Dermis blood vessel endothelial cell (primary cell): ENCODE measurements at regions not wholly inside any gene's neighbourhood (a gene's known extent, or its start where the extent isn't known, plus 50 kb on each side); places are given as distances from the start of the nearest gene placed in this dataset.

ENCODE experiments used
- DNase-seq: peaks from one replicate; pipeline ENCODE4 v3.0.0; 2010

GRCh38 chr12:39044754-39045153 lies 139.4 kb upstream of the CPNE8 start:
- DNase-seq = no peak

GRCh38 chr12:39043424-39043822 lies 138.0 kb upstream of the CPNE8 start:
- no peak for DNase-seq

DNA sequence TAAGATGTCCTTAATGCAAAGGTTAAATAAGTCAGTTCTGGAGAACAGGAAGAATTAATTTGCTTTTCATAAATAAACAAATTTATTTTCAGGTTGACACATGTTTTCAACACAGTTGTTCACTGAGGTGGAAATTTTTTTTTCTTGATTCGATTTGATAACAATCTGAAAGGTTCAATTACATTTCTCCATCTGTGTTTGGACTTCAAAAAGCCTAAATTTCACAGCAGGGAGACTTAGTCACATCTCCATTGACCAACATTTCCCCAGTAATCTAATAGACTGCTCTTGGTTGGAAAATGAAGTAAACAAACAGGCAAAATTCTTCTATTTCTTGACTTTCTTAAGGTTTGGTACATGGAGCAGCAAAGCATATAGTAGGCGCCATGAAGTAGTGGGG lies 134.9 kb upstream of the CPNE8 start:
- DNase-seq = no peak

GRCh38 chr12:39037115-39037514 lies 131.7 kb upstream of the CPNE8 start:
- no peak for DNase-seq

- no peak for DNase-seq
Measured at GRCh38 chr12:39036105-39036504, 130.7 kb upstream of the CPNE8 start.

GRCh38 chr12:39033782-39034181 lies 128.4 kb upstream of the CPNE8 start:
- DNase-seq = no peak

GRCh38 chr12:39032448-39032847 lies 127.1 kb upstream of the CPNE8 start:
- DNase-seq = no peak

GRCh38 chr12:39032034-39032433 lies 126.6 kb upstream of the CPNE8 start:
- no peak for DNase-seq

DNA sequence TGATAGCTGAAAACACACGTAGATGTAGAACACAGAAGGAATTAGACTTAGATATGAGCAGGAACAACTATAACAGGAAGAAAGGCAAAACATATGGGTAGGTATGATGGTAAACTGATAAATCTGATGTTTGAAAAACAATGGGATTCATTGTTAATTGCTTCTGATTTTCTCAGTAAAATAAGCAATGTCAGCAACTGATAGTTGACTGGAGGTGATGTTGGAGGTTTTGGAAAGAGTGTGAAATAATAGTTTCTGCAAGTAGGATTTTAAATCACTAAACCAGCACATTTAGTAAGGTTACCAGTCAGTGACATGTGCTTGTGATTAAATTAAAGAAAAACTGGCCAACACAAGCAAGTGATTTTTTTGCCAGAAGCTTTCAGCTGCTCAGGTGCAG lies 123.0 kb upstream of the CPNE8 start:
- DNase-seq = no peak

GRCh38 chr12:39012870-39013269 lies 107.5 kb upstream of the CPNE8 start:
- DNase-seq = no peak

- DNase-seq = no peak
Measured at GRCh38 chr12:39011166-39011565, 105.8 kb upstream of the CPNE8 start.

GRCh38 chr12:39010406-39010805 lies 105.0 kb upstream of the CPNE8 start:
- DNase-seq = no peak

DNA sequence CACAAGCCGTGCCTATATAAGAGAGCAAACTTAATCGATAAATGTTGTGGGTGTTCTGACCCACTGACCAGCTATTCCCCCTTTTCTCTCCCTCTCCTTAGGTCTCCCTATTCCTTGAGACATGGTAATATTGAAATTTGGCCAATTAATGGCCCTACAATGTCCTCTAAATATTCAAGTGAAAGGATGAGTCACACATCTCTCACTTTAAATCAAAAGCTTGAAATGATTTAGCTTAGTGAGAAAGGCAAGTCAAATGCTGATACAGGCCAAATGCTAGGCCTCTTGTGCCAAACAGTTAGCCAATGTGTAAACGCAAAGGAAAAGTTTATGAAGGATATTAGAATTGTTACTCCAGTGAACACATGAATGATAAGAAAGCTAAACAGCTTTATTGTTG lies 102.2 kb upstream of the CPNE8 start:
- no peak for DNase-seq

- no peak for DNase-seq
Measured at GRCh38 chr12:39006286-39006685, 100.9 kb upstream of the CPNE8 start.

- no peak for DNase-seq
Measured at GRCh38 chr12:39005671-39006070, 100.3 kb upstream of the CPNE8 start.

GRCh38 chr12:39003541-39004155 lies 98.3 kb upstream of the CPNE8 start:
- no peak for DNase-seq

DNA sequence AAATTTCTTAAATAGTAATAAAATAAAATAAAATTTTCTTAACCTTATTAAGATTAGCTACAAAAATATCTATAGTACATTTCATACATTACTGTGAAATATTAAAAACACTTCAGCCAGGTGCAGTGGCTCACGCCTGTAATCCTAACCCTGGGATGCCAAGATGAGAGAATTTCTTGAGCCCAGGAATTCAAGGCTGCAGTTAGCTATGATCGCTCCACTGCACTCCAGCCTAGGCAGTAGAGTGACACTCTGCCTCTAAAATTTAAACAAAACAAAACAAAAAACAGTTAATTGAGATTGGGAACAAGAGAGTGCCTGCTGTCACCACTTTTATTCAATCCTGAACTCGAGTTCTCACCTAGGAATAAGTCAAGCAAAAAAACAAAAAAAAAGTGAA lies 95.0 kb upstream of the CPNE8 start:
- DNase-seq = no peak

DNA sequence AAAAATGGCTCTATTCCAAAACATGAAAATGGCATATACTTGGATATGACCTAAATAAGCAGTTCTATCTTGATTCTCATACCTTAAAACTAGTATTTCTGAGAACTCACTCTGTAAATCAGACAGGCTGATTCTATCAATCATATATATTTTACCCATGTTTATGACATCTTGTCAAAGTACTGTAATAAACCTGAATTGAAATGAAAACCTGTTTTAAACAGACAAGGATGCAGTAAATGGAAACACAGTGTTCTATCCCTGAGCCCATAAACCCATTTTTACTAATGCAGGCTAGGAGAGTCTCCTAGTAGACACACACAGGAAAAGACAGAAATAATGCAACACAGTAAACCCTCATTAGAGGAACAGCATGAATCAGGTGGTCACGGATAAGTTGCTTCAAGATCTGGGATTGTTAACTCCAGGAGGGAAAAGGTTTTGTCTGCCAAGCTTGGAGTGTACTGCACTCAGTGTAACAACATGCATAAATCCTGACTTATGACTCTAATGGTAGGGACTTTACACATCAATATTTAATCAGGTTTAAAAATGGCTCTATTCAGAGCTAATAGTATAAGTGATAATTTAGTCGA lies 93.6 kb upstream of the CPNE8 start:
- no peak for DNase-seq

DNA sequence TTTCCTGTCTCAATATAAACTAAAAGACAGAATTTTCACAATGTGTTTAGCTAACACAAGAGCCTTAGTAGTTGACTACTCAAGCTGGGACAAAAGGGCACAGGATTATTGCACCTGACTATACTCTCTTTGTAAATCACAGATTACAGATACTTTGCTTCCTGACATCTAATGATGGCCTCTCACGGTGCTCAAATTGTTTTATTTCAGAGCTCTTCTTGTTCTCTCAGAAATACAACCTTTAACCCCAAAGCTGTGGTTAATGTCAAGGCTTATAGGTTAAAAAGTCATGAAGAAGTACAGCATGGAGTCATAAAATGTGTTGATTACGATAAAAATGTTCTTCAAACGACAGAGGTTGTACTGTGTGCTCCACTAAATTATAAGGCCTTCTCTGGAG lies 89.9 kb upstream of the CPNE8 start:
- no peak for DNase-seq

DNA sequence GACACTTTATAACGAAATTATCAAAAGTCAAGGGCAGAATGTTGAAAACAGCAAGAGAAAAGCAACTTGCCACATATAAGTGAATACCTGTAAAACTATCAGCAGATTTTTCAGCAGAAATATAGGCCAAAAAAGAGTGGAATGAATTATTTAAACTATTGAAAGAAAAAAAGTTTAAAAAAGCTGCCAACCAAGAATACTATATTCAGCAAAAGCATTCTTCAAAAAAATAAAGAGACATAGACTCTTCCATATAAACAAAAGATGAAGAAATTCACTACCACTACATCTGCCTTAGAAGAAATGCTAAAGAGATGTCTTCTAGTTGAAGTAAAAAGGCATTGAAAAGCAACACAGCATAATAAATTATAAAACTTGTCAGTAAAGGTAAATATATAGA lies 80.6 kb upstream of the CPNE8 start:
- DNase-seq = no peak

- no peak for DNase-seq
Measured at GRCh38 chr12:38984388-38984787, 79.0 kb upstream of the CPNE8 start.

DNA sequence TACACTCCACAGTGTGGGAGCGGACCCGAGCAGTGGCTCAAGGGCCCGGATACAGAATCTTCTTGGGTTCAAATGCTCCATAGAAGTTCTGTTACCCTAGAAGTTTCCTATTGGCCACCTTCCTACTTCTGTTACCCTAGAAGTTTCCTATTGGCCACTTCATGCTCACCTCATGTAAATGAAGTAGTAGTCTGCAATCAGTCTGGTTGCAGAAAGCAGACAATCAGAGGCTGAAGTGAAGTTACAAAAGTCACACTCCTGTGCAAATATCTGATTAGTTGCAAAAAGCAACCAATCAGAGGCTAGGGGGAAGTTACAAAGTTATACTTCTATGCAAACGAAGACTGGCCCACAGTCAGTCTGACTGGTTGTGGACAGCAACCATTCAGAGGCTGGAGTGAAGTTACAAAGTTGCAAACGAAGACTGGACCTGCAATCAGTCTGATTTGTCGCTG lies 77.8 kb upstream of the CPNE8 start:
- DNase-seq = no peak

DNA sequence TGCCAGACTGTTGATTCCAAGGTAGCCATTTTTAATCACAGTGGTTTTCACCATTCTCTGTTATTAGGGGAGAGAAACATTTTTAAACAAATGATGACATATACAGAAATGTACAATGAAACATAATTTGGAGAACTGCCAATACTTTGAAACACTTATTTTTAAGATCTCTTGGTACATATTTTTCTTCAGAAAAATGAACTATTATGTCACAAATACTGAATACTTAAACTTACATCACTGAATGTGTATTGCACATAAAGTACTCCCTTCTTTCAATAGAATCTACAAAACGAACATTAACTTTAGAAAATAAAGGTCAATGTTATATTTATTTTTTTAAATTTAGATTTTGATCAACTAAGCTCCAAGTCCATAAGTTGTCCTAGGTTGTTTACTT lies 71.7 kb upstream of the CPNE8 start:
- no peak for DNase-seq

DNA sequence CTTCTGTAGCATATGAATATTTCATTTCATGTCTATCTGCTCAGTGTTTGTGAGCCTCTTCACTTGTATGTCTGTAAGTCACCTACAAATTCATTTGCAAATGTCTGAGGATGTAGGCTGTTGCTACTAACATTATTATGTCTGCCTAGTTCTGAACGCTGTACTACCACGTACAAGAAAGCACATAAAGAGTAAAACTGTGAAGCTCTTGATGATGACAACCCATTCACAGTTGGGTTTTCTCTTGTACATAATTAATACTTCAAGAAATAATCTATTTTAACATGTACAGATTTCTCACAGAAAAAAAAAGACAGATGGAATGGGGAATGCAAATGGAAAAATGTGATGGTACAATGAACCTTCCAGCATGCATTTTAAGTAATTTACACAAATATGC lies 64.3 kb upstream of the CPNE8 start:
- no peak for DNase-seq

- no peak for DNase-seq
Measured at GRCh38 chr12:38961683-38962082, 56.3 kb upstream of the CPNE8 start.
